ENCODE measurements at regions not wholly inside any gene's neighbourhood (a gene's known extent, or its start where the extent isn't known, plus 50 kb on each side); places are given as distances from the start of the nearest gene placed in this dataset.

DNA sequence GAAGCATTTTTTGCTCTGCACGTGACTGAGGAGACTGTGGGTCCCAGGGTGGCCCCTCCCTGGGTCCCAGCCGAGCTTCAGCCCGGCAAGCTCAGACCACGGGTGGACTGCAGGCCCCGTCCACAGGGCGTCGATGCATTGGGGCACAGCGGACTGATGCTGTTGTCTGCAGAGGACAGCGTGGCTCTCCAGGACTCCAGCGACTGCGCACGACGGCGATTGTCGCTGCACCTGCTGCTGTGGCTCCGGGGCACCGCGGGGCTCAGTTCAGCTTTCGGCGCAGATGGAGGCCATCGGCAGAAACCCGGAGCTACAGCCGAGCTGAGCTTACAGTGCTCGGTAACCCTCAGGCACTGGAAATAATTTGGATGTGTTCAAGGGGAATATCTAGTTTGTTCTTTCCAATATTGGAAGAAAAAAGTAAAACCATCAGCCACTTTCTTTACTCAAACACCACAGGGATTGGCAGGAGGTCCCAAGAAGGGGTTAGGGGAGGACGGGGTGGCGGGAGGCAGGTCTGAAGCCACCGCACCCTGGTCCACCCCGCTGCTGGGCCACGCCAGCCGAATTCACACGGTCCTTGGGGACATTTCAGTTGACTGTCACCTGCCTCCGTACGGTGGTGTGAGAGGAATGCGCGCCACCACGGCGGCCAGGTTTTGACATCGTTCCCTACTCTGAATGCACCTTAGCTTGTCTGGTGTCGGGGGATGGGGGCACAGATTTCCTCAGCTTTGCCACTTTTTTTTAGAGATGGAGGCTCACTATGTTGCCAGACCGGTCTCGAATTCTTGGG lies 88.7 kb upstream of the RPH3AL start:
- TF ChIP-seq POLR2AphosphoS5 (IDR thresholded peaks at IDR 0.05; ENCODE audit: low read depth, low read length) (no peak), TAF1 (IDR thresholded peaks at IDR 0.05; ENCODE audit: borderline replicate concordance, insufficient read depth, low read length) (no peak)
